WTC11 (cell line): ENCODE measurements at regions not wholly inside any gene's neighbourhood (a gene's known extent, or its start where the extent isn't known, plus 50 kb on each side); places are given as distances from the start of the nearest gene placed in this dataset.
A peak's percentile ranks its signal among the peaks of the same experiment; 100 is the strongest.

Source experiments
- SP1 ChIP-seq: sonication (generic); formaldehyde crosslinking; conservative IDR thresholded peaks from 2 replicates; pipeline ENCODE4 v1.8.1; 2022; ENCODE audit warnings: missing genetic modification reagents
- ZBTB21 ChIP-seq: sonication (generic); formaldehyde crosslinking; IDR thresholded peaks from 2 replicates; pipeline ENCODE4 v1.8.1; 2023; ENCODE audit warnings: mild to moderate bottlenecking, missing genetic modification reagents, borderline replicate concordance
- TF ChIP-seq, protein P1 (sequence below): sonication (generic); formaldehyde crosslinking; IDR thresholded peaks from 2 replicates; pipeline ENCODE4 v1.8.0; 2022; ENCODE audit warnings: mild to moderate bottlenecking, missing genetic modification reagents

DNA sequence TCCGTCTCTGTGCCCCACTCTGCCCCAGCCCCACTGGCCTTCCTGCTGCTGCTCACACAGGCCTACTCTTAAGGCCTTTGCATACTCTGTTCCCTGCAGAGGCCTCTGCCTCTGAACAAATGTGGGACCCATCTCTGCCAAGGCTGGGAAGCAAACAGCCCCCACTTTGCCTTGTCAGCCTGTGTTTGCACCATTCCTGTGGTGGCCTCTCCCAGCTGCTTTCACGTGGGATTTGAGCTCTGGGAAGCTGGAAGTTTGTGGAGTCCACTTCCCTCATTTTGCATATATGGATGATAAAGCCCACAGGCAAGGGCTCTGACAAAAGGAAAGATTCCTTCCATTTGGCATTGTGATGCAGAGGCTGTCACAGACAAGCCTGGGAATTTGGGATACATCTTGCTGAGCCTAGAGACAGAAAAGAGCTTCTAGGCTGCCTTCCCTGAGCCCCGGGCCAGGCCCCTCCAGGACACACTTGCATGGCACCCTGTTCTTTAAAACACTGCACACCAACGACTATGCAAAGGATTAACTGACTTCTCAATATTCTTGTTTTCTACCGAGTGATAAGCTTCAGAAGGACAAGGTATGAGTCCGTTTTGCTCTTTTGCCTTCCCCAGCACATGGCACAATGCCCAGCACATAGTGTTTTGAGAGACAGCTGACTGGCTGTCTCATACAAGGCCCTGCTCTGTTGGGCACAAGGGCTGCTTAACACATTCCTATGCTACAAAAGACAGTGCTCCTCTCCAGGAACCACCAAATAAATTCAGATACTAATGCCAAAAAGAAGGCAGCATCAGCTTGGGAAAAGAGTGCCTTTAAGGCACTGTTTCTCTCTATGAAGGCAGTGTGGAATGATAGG lies 120.7 kb upstream of the TOPAZ1 start:
- TF ChIP-seq ZBTB21 (CRISPR knock-in tag) (no peak), SP1 (CRISPR knock-in tag) (no peak)
- TF ChIP-seq, protein P1, sequence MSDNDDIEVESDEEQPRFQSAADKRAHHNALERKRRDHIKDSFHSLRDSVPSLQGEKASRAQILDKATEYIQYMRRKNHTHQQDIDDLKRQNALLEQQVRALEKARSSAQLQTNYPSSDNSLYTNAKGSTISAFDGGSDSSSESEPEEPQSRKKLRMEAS (CRISPR knock-in tag) = 0 out of 2 replicates have a peak, but pooled peaks have one; percentile 41
